Stimulated activated naive CD8-positive, alpha-beta T cell treated with anti-CD3 and anti-CD28 coated beads, Interleukin-15, Interleukin-2, amounts not matched to agents 100 U/mL and 50 U/mL, for 24 hours (primary cell): ENCODE measurements at regions not wholly inside any gene's neighbourhood (a gene's known extent, or its start where the extent isn't known, plus 50 kb on each side); places are given as distances from the start of the nearest gene placed in this dataset.
"Not testable (repeated sequence)": the region's sequence is repeated elsewhere in the genome, so short reads cannot be mapped to it uniquely, and the experiment has no call there.

Experiments
- ATAC-seq: fragments of 150-1000 bp; cut with Tn5 transposase; one replicate; pipeline ENCODE4 v1.10.0; 2021
- DNase-seq: peaks from one replicate; pipeline ENCODE4 v3.0.0; 2021

- no peak for ATAC-seq
- DNase-seq, result no peak
Observed at GRCh38 chr3:110944782-110945181, 126.8 kb upstream of the NECTIN3 start.

- DNase-seq (no peak), ATAC-seq (no peak)
Observed at GRCh38 chr3:110946810-110947209, 124.8 kb upstream of the NECTIN3 start.

- DNase-seq, ATAC-seq: not testable (repeated sequence)
Observed at GRCh38 chr3:110949194-110949593, 122.4 kb upstream of the NECTIN3 start.

GRCh38 chr3:110955301-110955880 lies 116.2 kb upstream of the NECTIN3 start:
- ATAC-seq, result no peak
- DNase-seq, result no peak

- ATAC-seq (no peak), DNase-seq (no peak)
Observed at GRCh38 chr3:110956081-110956480, 115.5 kb upstream of the NECTIN3 start.

- ATAC-seq, result no peak
- DNase-seq, result no peak
Observed at GRCh38 chr3:110957247-110958025, 114.2 kb upstream of the NECTIN3 start.

GRCh38 chr3:110958313-110959147 lies 113.1 kb upstream of the NECTIN3 start:
- ATAC-seq (no peak), DNase-seq (no peak)

- ATAC-seq (no peak), DNase-seq (no peak)
Observed at GRCh38 chr3:110965976-110966375, 105.6 kb upstream of the NECTIN3 start.

GRCh38 chr3:110966966-110967663 lies 104.5 kb upstream of the NECTIN3 start:
- ATAC-seq (no peak), DNase-seq (no peak)

- DNase-seq (no peak), ATAC-seq (no peak)
Observed at GRCh38 chr3:110968076-110968475, 103.5 kb upstream of the NECTIN3 start.

GRCh38 chr3:110969229-110970211 lies 102.1 kb upstream of the NECTIN3 start:
- DNase-seq, result no peak

GRCh38 chr3:110971010-110971601 lies 100.5 kb upstream of the NECTIN3 start:
- ATAC-seq (no peak), DNase-seq (no peak)

More at GRCh38 chr3:110969229-110970211, 102.1 kb upstream of the NECTIN3 start:
- no peak for ATAC-seq

GRCh38 chr3:110973263-110973895 lies 98.2 kb upstream of the NECTIN3 start:
- DNase-seq, result no peak
- no peak for ATAC-seq

- DNase-seq (no peak), ATAC-seq (no peak)
Observed at GRCh38 chr3:110974902-110975301, 96.7 kb upstream of the NECTIN3 start.

GRCh38 chr3:110984456-110985250 lies 87.0 kb upstream of the NECTIN3 start:
- DNase-seq, result no peak
- ATAC-seq, result no peak

- no peak for DNase-seq
- ATAC-seq, result no peak
Observed at GRCh38 chr3:110989446-110989845, 82.2 kb upstream of the NECTIN3 start.

GRCh38 chr3:110995461-110996231 lies 76.0 kb upstream of the NECTIN3 start:
- ATAC-seq (no peak), DNase-seq (no peak)

- ATAC-seq, DNase-seq: not testable (repeated sequence)
Observed at GRCh38 chr3:110998766-110999165, 72.8 kb upstream of the NECTIN3 start.
